ENCODE measurements at regions not wholly inside any gene's neighbourhood (a gene's known extent, or its start where the extent isn't known, plus 50 kb on each side); places are given as distances from the start of the nearest gene placed in this dataset.

GRCh38 chr3:82392203-82392775 lies 630.8 kb upstream of the GBE1 start:
- DNase-seq = no peak
- no peak overlapping the region for H3K27ac ChIP-seq (ENCODE audit: insufficient read depth in 1 of 2, low read depth in 1 of 2, low read length in 2 of 2, poor library complexity in 1 of 2, severe bottlenecking in 2 of 2)
- no peaks in the 10 kb centered on the region for H3K4me1 ChIP-seq (ENCODE audit: control extremely low read depth in 1 of 4, control insufficient read depth in 4 of 4, insufficient read depth in 4 of 4, low read length in 3 of 4)
- H3K4me3 ChIP-seq (ENCODE audit: control insufficient read depth in 1 of 7, extremely low read depth in 1 of 7, insufficient read depth in 4 of 7, low read depth in 2 of 7, low read length in 6 of 7) = no peak overlapping the region
- POLR2A ChIA-PET = no interaction called here
- no peaks in the 10 kb centered on the region for H3K36me3 ChIP-seq (ENCODE audit: control insufficient read depth in 4 of 4, insufficient read depth in 4 of 4, low read length in 3 of 4)
- CTCF ChIA-PET = no interaction called here
- no peaks in the 10 kb centered on the region for H3K27me3 ChIP-seq (replicated peaks in 2 of 5; ENCODE audit: control insufficient read depth in 4 of 5, insufficient read depth in 5 of 5, low read length in 4 of 5)
- H3K9me3 ChIP-seq (ENCODE audit: control extremely low read depth in 1 of 5, control insufficient read depth in 4 of 5, insufficient read depth in 2 of 5, low read depth in 1 of 5, low read length in 4 of 5) = no peaks in the 10 kb centered on the region

GRCh38 chr3:82390868-82391267 lies 629.4 kb upstream of the GBE1 start:
- CTCF ChIA-PET = no interaction called here
- no peak overlapping the region for H3K4me3 ChIP-seq (ENCODE audit: control insufficient read depth in 1 of 7, extremely low read depth in 1 of 7, insufficient read depth in 4 of 7, low read depth in 2 of 7, low read length in 6 of 7)
- H3K27ac ChIP-seq (ENCODE audit: insufficient read depth in 1 of 2, low read depth in 1 of 2, low read length in 2 of 2, poor library complexity in 1 of 2, severe bottlenecking in 2 of 2) = no peak overlapping the region
- POLR2A ChIA-PET = no interaction called here
- H3K36me3 ChIP-seq (ENCODE audit: control insufficient read depth in 4 of 4, insufficient read depth in 4 of 4, low read length in 3 of 4) = no peaks in the 10 kb centered on the region
- no peaks in the 10 kb centered on the region for H3K4me1 ChIP-seq (ENCODE audit: control extremely low read depth in 1 of 4, control insufficient read depth in 4 of 4, insufficient read depth in 4 of 4, low read length in 3 of 4)
- no peaks in the 10 kb centered on the region for H3K27me3 ChIP-seq (replicated peaks in 2 of 5; ENCODE audit: control insufficient read depth in 4 of 5, insufficient read depth in 5 of 5, low read length in 4 of 5)
- 80% methylated on average over 1 of the region's 4 CpGs for WGBS (ENCODE audit: insufficient coverage)
- H3K9me3 ChIP-seq (ENCODE audit: control extremely low read depth in 1 of 5, control insufficient read depth in 4 of 5, insufficient read depth in 2 of 5, low read depth in 1 of 5, low read length in 4 of 5) = no peaks in the 10 kb centered on the region
- DNase-seq = no peak

- Histone ChIP-seq H3K4me1 (ENCODE audit: control extremely low read depth in 1 of 4, control insufficient read depth in 4 of 4, insufficient read depth in 4 of 4, low read length in 3 of 4) (no peaks in the 10 kb centered on the region), H3K27ac (ENCODE audit: insufficient read depth in 1 of 2, low read depth in 1 of 2, low read length in 2 of 2, poor library complexity in 1 of 2, severe bottlenecking in 2 of 2) (no peak overlapping the region), H3K36me3 (ENCODE audit: control insufficient read depth in 4 of 4, insufficient read depth in 4 of 4, low read length in 3 of 4) (no peaks in the 10 kb centered on the region), H3K9me3 (ENCODE audit: control extremely low read depth in 1 of 5, control insufficient read depth in 4 of 5, insufficient read depth in 2 of 5, low read depth in 1 of 5, low read length in 4 of 5) (no peaks in the 10 kb centered on the region), H3K27me3 (replicated peaks in 2 of 5; ENCODE audit: control insufficient read depth in 4 of 5, insufficient read depth in 5 of 5, low read length in 4 of 5) (no peaks in the 10 kb centered on the region), H3K4me3 (ENCODE audit: control insufficient read depth in 1 of 7, extremely low read depth in 1 of 7, insufficient read depth in 4 of 7, low read depth in 2 of 7, low read length in 6 of 7) (no peak overlapping the region)
- DNase-seq = no peak
- ChIA-PET CTCF (no interaction called here), POLR2A (no interaction called here)
- WGBS (ENCODE audit: insufficient coverage) = 67% methylated on average over 1 of the region's 2 CpGs
Measured at GRCh38 chr3:82386647-82387046, 625.2 kb upstream of the GBE1 start.

- Histone ChIP-seq H3K36me3 (ENCODE audit: control insufficient read depth in 4 of 4, insufficient read depth in 4 of 4, low read length in 3 of 4) (no peaks in the 10 kb centered on the region), H3K4me1 (ENCODE audit: control extremely low read depth in 1 of 4, control insufficient read depth in 4 of 4, insufficient read depth in 4 of 4, low read length in 3 of 4) (no peaks in the 10 kb centered on the region), H3K27me3 (replicated peaks in 2 of 5; ENCODE audit: control insufficient read depth in 4 of 5, insufficient read depth in 5 of 5, low read length in 4 of 5) (no peaks in the 10 kb centered on the region), H3K9me3 (ENCODE audit: control extremely low read depth in 1 of 5, control insufficient read depth in 4 of 5, insufficient read depth in 2 of 5, low read depth in 1 of 5, low read length in 4 of 5) (no peaks in the 10 kb centered on the region), H3K27ac (ENCODE audit: insufficient read depth in 1 of 2, low read depth in 1 of 2, low read length in 2 of 2, poor library complexity in 1 of 2, severe bottlenecking in 2 of 2) (no peak overlapping the region), H3K4me3 (ENCODE audit: control insufficient read depth in 1 of 7, extremely low read depth in 1 of 7, insufficient read depth in 4 of 7, low read depth in 2 of 7, low read length in 6 of 7) (no peak overlapping the region)
- CTCF ChIA-PET = no interaction called here
- 85% methylated on average over 2 of the region's 3 CpGs for WGBS (ENCODE audit: insufficient coverage)
- POLR2A ChIA-PET = no interaction called here
- no peak for DNase-seq
Measured at GRCh38 chr3:82384181-82384580, 622.7 kb upstream of the GBE1 start.

- ChIA-PET POLR2A (no interaction called here), CTCF (no interaction called here)
- Histone ChIP-seq H3K27ac (ENCODE audit: insufficient read depth in 1 of 2, low read depth in 1 of 2, low read length in 2 of 2, poor library complexity in 1 of 2, severe bottlenecking in 2 of 2) (no peak overlapping the region), H3K4me1 (ENCODE audit: control extremely low read depth in 1 of 4, control insufficient read depth in 4 of 4, insufficient read depth in 4 of 4, low read length in 3 of 4) (no peaks in the 10 kb centered on the region), H3K9me3 (ENCODE audit: control extremely low read depth in 1 of 5, control insufficient read depth in 4 of 5, insufficient read depth in 2 of 5, low read depth in 1 of 5, low read length in 4 of 5) (peaks cover 0 to 3% (median 2%) of the 10 kb centered on the region in 5 experiments), H3K27me3 (replicated peaks in 2 of 5; ENCODE audit: control insufficient read depth in 4 of 5, insufficient read depth in 5 of 5, low read length in 4 of 5) (no peaks in the 10 kb centered on the region), H3K4me3 (ENCODE audit: control insufficient read depth in 1 of 7, extremely low read depth in 1 of 7, insufficient read depth in 4 of 7, low read depth in 2 of 7, low read length in 6 of 7) (no peak overlapping the region), H3K36me3 (ENCODE audit: control insufficient read depth in 4 of 4, insufficient read depth in 4 of 4, low read length in 3 of 4) (no peaks in the 10 kb centered on the region)
- WGBS (ENCODE audit: insufficient coverage) = 100% methylated on average over 2 of the region's 4 CpGs
- DNase-seq = no peak
Measured at GRCh38 chr3:82382831-82383230, 621.4 kb upstream of the GBE1 start.

GRCh38 chr3:82378392-82378791 lies 616.9 kb upstream of the GBE1 start:
- Histone ChIP-seq H3K27me3 (replicated peaks in 2 of 5; ENCODE audit: control insufficient read depth in 4 of 5, insufficient read depth in 5 of 5, low read length in 4 of 5) (no peaks in the 10 kb centered on the region), H3K27ac (ENCODE audit: insufficient read depth in 1 of 2, low read depth in 1 of 2, low read length in 2 of 2, poor library complexity in 1 of 2, severe bottlenecking in 2 of 2) (no peak overlapping the region), H3K36me3 (ENCODE audit: control insufficient read depth in 4 of 4, insufficient read depth in 4 of 4, low read length in 3 of 4) (no peaks in the 10 kb centered on the region), H3K9me3 (ENCODE audit: control extremely low read depth in 1 of 5, control insufficient read depth in 4 of 5, insufficient read depth in 2 of 5, low read depth in 1 of 5, low read length in 4 of 5) (peaks cover 2 to 11% (median 7%) of the 10 kb centered on the region in 5 experiments), H3K4me1 (ENCODE audit: control extremely low read depth in 1 of 4, control insufficient read depth in 4 of 4, insufficient read depth in 4 of 4, low read length in 3 of 4) (no peaks in the 10 kb centered on the region), H3K4me3 (ENCODE audit: control insufficient read depth in 1 of 7, extremely low read depth in 1 of 7, insufficient read depth in 4 of 7, low read depth in 2 of 7, low read length in 6 of 7) (no peak overlapping the region)
- ChIA-PET POLR2A (no interaction called here), CTCF (no interaction called here)
- 100% methylated on average over 1 of the region's 2 CpGs for WGBS (ENCODE audit: insufficient coverage)
- DNase-seq = no peak

GRCh38 chr3:82376883-82377282 lies 615.4 kb upstream of the GBE1 start:
- no peak for DNase-seq
- Histone ChIP-seq H3K27me3 (replicated peaks in 2 of 5; ENCODE audit: control insufficient read depth in 4 of 5, insufficient read depth in 5 of 5, low read length in 4 of 5) (no peaks in the 10 kb centered on the region), H3K4me3 (ENCODE audit: control insufficient read depth in 1 of 7, extremely low read depth in 1 of 7, insufficient read depth in 4 of 7, low read depth in 2 of 7, low read length in 6 of 7) (no peak overlapping the region), H3K9me3 (ENCODE audit: control extremely low read depth in 1 of 5, control insufficient read depth in 4 of 5, insufficient read depth in 2 of 5, low read depth in 1 of 5, low read length in 4 of 5) (peaks cover 2 to 11% (median 7%) of the 10 kb centered on the region in 5 experiments), H3K4me1 (ENCODE audit: control extremely low read depth in 1 of 4, control insufficient read depth in 4 of 4, insufficient read depth in 4 of 4, low read length in 3 of 4) (no peaks in the 10 kb centered on the region), H3K36me3 (ENCODE audit: control insufficient read depth in 4 of 4, insufficient read depth in 4 of 4, low read length in 3 of 4) (no peaks in the 10 kb centered on the region), H3K27ac (ENCODE audit: insufficient read depth in 1 of 2, low read depth in 1 of 2, low read length in 2 of 2, poor library complexity in 1 of 2, severe bottlenecking in 2 of 2) (no peak overlapping the region)
- WGBS (ENCODE audit: insufficient coverage) = 84% methylated on average over 3 of the region's 3 CpGs
- CTCF ChIA-PET = no interaction called here
- POLR2A ChIA-PET = no interaction called here

Measured in common myeloid progenitor, CD34-positive (primary cell).